CD14-positive monocyte (primary cell): ENCODE measurements at regions not wholly inside any gene's neighbourhood (a gene's known extent, or its start where the extent isn't known, plus 50 kb on each side); places are given as distances from the start of the nearest gene placed in this dataset.

Source experiments
- DNase-seq, 3 donors: peaks; one replicate each; pipeline ENCODE4 v3.0.0-alpha.2; 2011 to 2022
- H2AFZ ChIP-seq: 2 replicates; pipeline ENCODE4 v1.6.0; 2012; ENCODE audit warnings: mild to moderate bottlenecking, low read depth, low read length, inconsistent platforms; ENCODE audit not compliant: insufficient read depth, poor library complexity, severe bottlenecking
- H3K27ac ChIP-seq, 2 donors: 1 replicate in 1 of 2; 2 replicates in 1 of 2; pipeline ENCODE4 v1.5.1; 2012 to 2013; ENCODE audit warnings: low read length in 2 of 2, control low read depth in 1 of 2, inconsistent platforms in 1 of 2, low read depth in 1 of 2, mild to moderate bottlenecking in 1 of 2
- H3K27me3 ChIP-seq, 2 donors: one replicate each; pipeline versions ENCODE4 v1.6.0 to v1.6.1; 2011 to 2013; ENCODE audit warnings: low read length in 2 of 2; ENCODE audit not compliant: control insufficient read depth in 2 of 2, insufficient read depth in 2 of 2
- H3K36me3 ChIP-seq, 2 donors: replicated peaks in 1 of 2; 1 replicate in 1 of 2; 2 replicates in 1 of 2; pipeline versions ENCODE4 v1.5.1 to v1.6.1; 2012 to 2013; ENCODE audit warnings: low read length in 2 of 2, control low read depth in 1 of 2, inconsistent platforms in 1 of 2, mild to moderate bottlenecking in 1 of 2; ENCODE audit not compliant: insufficient read depth in 2 of 2, control insufficient read depth in 1 of 2
- H3K4me1 ChIP-seq, 2 donors: 1 replicate in 1 of 2; 2 replicates in 1 of 2; pipeline versions ENCODE4 v1.5.1 to v1.6.1; 2012 to 2013; ENCODE audit warnings: low read length in 2 of 2, control low read depth in 1 of 2, inconsistent platforms in 1 of 2, mild to moderate bottlenecking in 1 of 2, moderate library complexity in 1 of 2; ENCODE audit not compliant: insufficient read depth in 2 of 2, control insufficient read depth in 1 of 2
- H3K4me2 ChIP-seq: replicated peaks from 2 replicates; pipeline ENCODE3; 2012; ENCODE audit warnings: low read length, moderate library complexity, mild to moderate bottlenecking; ENCODE audit not compliant: poor library complexity, severe bottlenecking; ENCODE audit errors: extremely low read depth
- H3K4me3 ChIP-seq, 3 experiments: fragments of 200-600 bp in 1 of 3; sonication (generic) in 1 of 3; replicated peaks in 1 of 3; 1 replicate in 2 of 3; 2 replicates in 1 of 3; pipeline ENCODE4 v1.5.1; 2011 to 2013; ENCODE audit warnings: low read length in 3 of 3, mild to moderate bottlenecking in 3 of 3, control low read depth in 2 of 3, low read depth in 2 of 3, inconsistent platforms in 1 of 3, moderate library complexity in 1 of 3
- H3K79me2 ChIP-seq: 2 replicates; pipeline ENCODE4 v1.6.0; 2012; ENCODE audit warnings: mild to moderate bottlenecking, control low read depth, inconsistent platforms, low read length, moderate library complexity; ENCODE audit not compliant: insufficient read depth
- H3K9ac ChIP-seq: 2 replicates; pipeline ENCODE4 v1.6.0; 2017; ENCODE audit warnings: low read length, mild to moderate bottlenecking; ENCODE audit not compliant: insufficient read depth, poor library complexity, severe bottlenecking
- H3K9me3 ChIP-seq, 2 donors: replicated peaks in 1 of 2; 1 replicate in 1 of 2; 2 replicates in 1 of 2; pipeline versions ENCODE4 v1.5.1 to v1.6.1; 2012 to 2013; ENCODE audit warnings: low read length in 2 of 2, control low read depth in 1 of 2; ENCODE audit not compliant: control insufficient read depth in 1 of 2, insufficient read depth in 1 of 2
- H4K20me1 ChIP-seq: 2 replicates; pipeline ENCODE4 v1.6.0; 2012; ENCODE audit warnings: mild to moderate bottlenecking, low read length, control low read depth, moderate library complexity; ENCODE audit not compliant: insufficient read depth
- H3K27ac Mint-ChIP-seq, 7 donors: one replicate each; pipeline ENCODE4 v1.8.0; 2020; ENCODE audit warnings: mild to moderate bottlenecking in 7 of 7, mixed read lengths in 7 of 7, moderate library complexity in 6 of 7, inconsistent platforms in 2 of 7
- H3K27me3 Mint-ChIP-seq, 3 donors: one replicate each; pipeline ENCODE4 v1.8.0; 2021 to 2022; ENCODE audit warnings: low read depth in 3 of 3, mild to moderate bottlenecking in 3 of 3, mixed read lengths in 3 of 3, moderate library complexity in 3 of 3, inconsistent platforms in 1 of 3
- H3K36me3 Mint-ChIP-seq, 2 donors: one replicate each; pipeline ENCODE4 v1.8.0; 2020; ENCODE audit warnings: mixed read lengths in 2 of 2, inconsistent platforms in 1 of 2, mild to moderate bottlenecking in 1 of 2
- H3K4me1 Mint-ChIP-seq: one replicate; pipeline ENCODE4 v1.8.0; 2020; ENCODE audit warnings: mild to moderate bottlenecking, mixed read lengths
- H3K4me3 Mint-ChIP-seq, 2 donors: one replicate each; pipeline ENCODE4 v1.8.0; 2020; ENCODE audit warnings: mild to moderate bottlenecking in 2 of 2, mixed read lengths in 2 of 2, moderate library complexity in 1 of 2
- H3K9me3 Mint-ChIP-seq, 7 donors: one replicate each; pipeline ENCODE4 v1.8.0; 2020 to 2022; ENCODE audit warnings: mixed read lengths in 7 of 7, mild to moderate bottlenecking in 6 of 7, moderate library complexity in 6 of 7, inconsistent platforms in 2 of 7
- CTCF ChIP-seq: fragments of 200-600 bp; IDR thresholded peaks from one replicate; pipeline ENCODE4 v1.8.0; 2022; ENCODE audit warnings: antibody characterized with exemption, mild to moderate bottlenecking
- WGBS: methylation state at CpG from one replicate; pipeline ENCODE4 v1.1.5; 2013; ENCODE audit warnings: missing lambda C conversion rate; ENCODE audit not compliant: insufficient coverage; 5-methylcytosine and 5-hydroxymethylcytosine counted together
- intact Hi-C, 2 donors: fragments of 100-400 bp; cut with micrococcal nuclease; formaldehyde crosslinking; loops; one replicate each; pipeline versions ENCODE4 v1.15.0 to v1.15.1; 2023

- Histone ChIP-seq H2AFZ (no peak overlapping the region), H3K9me3 (no peaks in the 10 kb centered on the region), H3K4me2 (no peak overlapping the region), H4K20me1 (no peaks in the 10 kb centered on the region), H3K79me2 (no peaks in the 10 kb centered on the region), H3K36me3 (no peaks in the 10 kb centered on the region), H3K27me3 (peaks cover 0 to 3% of the 10 kb centered on the region in 2 donors), H3K27ac (no peak overlapping the region), H3K4me1 (no peaks in the 10 kb centered on the region), H3K4me3 (no peak overlapping the region), H3K9ac (no peak overlapping the region)
- TF ChIP-seq CTCF: no peak
- Mint-ChIP-seq H3K27ac (no peak overlapping the region), H3K27me3 (peaks cover 0 to 2% (median 2%) of the 10 kb centered on the region in 3 donors), H3K4me1 (no peaks in the 10 kb centered on the region), H3K9me3 (peaks cover 0 to 2% (median 0%) of the 10 kb centered on the region in 7 donors), H3K36me3 (no peaks in the 10 kb centered on the region), H3K4me3 (no peak overlapping the region)
- DNase-seq: no peak
- intact Hi-C loops: no loop called here
- no CpG with 5 or more reads among the region's 1 CpG for WGBS
These were observed 119.1 kb upstream of the FAR2 start for GRCh38 chr12:29030006-29030405.

DNA sequence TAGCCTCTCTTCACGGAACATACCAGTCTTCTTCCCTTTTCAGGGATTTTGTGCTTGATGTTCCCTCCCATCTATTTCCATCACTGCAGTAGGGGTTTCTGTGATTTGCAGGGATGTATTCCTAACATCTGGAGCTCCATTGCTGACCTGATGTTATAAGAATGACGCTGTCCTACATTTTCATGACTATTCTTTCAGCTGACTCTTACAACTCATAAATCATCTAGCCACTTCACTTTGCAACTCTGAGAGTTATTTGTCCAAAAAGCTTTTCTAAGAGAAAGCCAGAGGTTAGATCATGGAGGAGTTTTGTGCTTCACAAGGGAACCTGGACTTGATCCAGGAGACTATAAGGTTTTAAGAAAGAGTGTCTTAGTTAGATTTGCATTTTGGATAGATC lies 116.6 kb upstream of the FAR2 start:
- Histone ChIP-seq H3K79me2 (no peaks in the 10 kb centered on the region), H3K4me1 (no peaks in the 10 kb centered on the region), H4K20me1 (no peaks in the 10 kb centered on the region), H2AFZ (no peak overlapping the region), H3K4me3 (no peak overlapping the region), H3K9me3 (no peaks in the 10 kb centered on the region), H3K9ac (no peak overlapping the region), H3K4me2 (no peak overlapping the region), H3K27ac (no peak overlapping the region), H3K27me3 (peaks cover 0 to 3% of the 10 kb centered on the region in 2 donors), H3K36me3 (no peaks in the 10 kb centered on the region)
- intact Hi-C loops: no loop called here
- Mint-ChIP-seq H3K4me1 (no peaks in the 10 kb centered on the region), H3K9me3 (peaks cover 0 to 2% (median 0%) of the 10 kb centered on the region in 7 donors), H3K27ac (no peak overlapping the region), H3K4me3 (no peak overlapping the region), H3K36me3 (no peaks in the 10 kb centered on the region), H3K27me3 (peaks cover 0 to 2% (median 2%) of the 10 kb centered on the region in 3 donors)
- no CpG with 5 or more reads among the region's 2 CpGs for WGBS
- no peak for TF ChIP-seq CTCF
- no peak for DNase-seq
